ENCODE measurements at regions not wholly inside any gene's neighbourhood (a gene's known extent, or its start where the extent isn't known, plus 50 kb on each side); places are given as distances from the start of the nearest gene placed in this dataset.

DNA sequence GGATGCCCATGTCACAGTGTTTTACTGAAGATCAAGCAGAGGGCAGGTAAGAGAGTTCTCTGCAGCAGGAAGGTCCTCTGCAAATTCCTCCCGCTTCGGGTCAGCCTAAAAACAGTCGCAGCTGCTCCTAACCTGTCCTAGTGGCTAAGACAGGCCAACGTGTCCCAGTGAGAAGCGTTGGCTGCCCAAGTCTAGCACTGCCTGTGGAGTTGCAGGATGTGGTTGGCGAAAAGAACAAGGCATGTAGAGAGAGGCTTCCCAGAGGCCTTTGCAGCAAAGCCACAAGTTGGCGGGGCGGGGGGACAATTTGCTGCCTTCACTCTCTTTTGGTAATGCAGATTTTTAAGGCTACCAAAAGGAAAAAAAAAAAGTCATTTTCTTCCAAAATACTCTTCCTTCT lies 340.1 kb downstream of the BCL11B start:
- TF ChIP-seq POLR2A (IDR thresholded peaks at IDR 0.05; ENCODE audit: low read length), result no peak
- TF ChIP-seq GATA1 (IDR thresholded peaks at IDR 0.05; ENCODE audit: low read depth, low read length), result no peak

Data from erythroblast (primary cell).